SK-N-MC (cell line): ENCODE measurements at regions not wholly inside any gene's neighbourhood (a gene's known extent, or its start where the extent isn't known, plus 50 kb on each side); places are given as distances from the start of the nearest gene placed in this dataset.

ENCODE experiments used
- EZH2 ChIP-seq: fragments of 200-600 bp; sonication (generic); IDR thresholded peaks from one replicate; pipeline ENCODE4 v1.6.1; 2017; ENCODE audit warnings: antibody characterized with exemption
- POLR2AphosphoS5 ChIP-seq: IDR thresholded peaks from 2 replicates; pipeline ENCODE4 v1.6.1; 2012; ENCODE audit warnings: mild to moderate bottlenecking, low read depth, low read length, borderline replicate concordance

DNA sequence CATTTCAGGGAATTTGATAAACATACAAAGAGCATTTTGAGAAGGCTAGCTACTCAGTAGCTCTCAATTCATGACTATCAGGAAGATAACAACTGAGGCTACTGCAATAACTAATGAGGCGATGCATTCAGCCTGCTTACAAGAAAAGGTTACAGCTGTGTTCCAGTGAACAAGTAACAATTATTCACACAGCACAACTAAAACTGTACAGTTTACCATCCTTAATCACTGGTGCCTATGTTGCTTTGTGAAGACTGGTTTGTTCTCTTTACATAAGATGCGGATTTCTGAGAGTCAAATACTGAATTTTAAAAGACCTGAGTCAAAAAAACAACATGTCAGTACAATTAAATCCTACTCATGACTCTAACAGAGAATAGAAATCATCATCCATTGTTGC is 526.3 kb downstream of the OTOL1 start:
- TF ChIP-seq EZH2 (no peak), POLR2AphosphoS5 (no peak)
